GM18508 (cell line): ENCODE measurements at regions not wholly inside any gene's neighbourhood (a gene's known extent, or its start where the extent isn't known, plus 50 kb on each side); places are given as distances from the start of the nearest gene placed in this dataset.
"Not testable (repeated sequence)": the region's sequence is repeated elsewhere in the genome, so short reads cannot be mapped to it uniquely, and the experiment has no call there.

Experiments used
- ATAC-seq: cut with Tn5 transposase; IDR thresholded peaks from one replicate; pipeline ENCODE4 v1.9.1; 2021; ENCODE audit warnings: moderate number of reproducible peaks; ENCODE audit not compliant: insufficient read depth, unreplicated experiment

- ATAC-seq: no peak
These were observed 351.8 kb upstream of the FGF13 start for GRCh38 chrX:139063364-139063763.

DNA sequence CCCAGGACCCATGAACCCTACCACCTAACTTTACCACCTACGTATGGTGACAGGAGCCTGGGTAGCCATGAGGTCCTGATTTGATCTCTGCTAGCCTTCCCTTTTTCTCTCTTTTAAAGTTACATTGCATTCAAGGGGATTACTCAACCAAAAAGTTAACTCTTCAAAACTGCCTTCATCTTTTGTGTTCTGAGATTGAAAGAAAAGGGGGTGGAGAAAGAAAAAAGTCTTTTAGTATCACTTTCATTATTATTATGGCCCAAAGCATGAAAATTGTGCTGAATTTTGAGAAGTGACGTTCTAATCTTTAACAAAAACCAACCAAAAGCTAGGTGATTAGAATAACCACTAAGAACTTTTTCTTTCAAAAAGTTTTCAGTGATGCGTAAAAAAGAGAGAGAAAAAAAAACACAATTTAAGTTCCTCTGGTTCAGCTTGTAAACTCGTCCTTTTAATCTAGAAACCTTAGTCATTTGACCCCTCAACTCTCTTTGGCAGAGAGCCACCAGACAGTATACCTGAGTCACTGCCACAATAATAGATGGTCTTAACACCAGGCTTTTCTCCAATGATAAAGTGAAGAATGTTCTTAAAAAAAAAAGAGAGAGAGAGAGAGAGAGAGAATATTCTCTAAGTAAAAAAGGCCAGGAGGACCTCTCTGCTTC is 347.4 kb upstream of the FGF13 start:
- ATAC-seq: no peak

GRCh38 chrX:139052461-139052860 is 340.9 kb upstream of the FGF13 start:
- no peak for ATAC-seq

DNA sequence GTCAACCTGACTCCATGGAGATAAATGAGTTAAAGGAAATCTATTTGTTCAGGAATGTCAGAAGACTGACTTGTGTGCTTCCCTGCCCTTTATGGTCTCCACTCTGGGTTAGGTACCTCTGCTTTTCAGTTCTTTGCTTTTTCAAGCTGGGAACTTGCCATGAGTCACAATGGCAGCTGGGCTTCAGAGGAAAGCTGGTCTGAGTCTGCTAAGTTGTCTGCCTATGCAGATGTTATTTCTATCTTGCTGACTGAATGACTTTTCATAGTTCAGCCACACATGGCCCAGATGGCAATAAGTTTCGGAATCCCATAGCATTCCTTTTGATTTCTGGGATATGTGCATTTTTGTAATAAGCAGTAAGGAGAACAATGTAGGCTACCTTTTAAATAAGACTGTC is 337.9 kb upstream of the FGF13 start:
- no peak for ATAC-seq

- ATAC-seq: no peak
These were observed 333.2 kb upstream of the FGF13 start for GRCh38 chrX:139044680-139045079.

DNA sequence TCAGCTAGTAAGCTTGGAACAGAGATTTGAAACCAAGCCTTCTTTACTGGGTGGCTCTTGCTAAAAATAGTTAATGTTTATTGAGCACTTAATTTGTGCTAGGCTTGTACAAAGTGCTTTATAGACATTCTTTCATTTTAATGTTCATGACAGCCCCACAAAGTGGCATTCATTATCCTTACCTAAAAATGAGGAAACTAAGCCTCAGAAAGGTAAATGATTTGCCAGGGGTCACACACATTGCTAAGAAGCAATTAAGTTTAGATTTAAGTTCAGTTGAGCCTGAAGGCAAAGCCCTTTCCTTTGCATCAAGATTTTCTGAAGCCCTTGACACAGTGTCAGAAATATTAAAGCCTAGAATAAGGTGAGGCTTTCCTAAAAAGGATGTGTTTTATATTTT is 327.5 kb upstream of the FGF13 start:
- no peak for ATAC-seq

DNA sequence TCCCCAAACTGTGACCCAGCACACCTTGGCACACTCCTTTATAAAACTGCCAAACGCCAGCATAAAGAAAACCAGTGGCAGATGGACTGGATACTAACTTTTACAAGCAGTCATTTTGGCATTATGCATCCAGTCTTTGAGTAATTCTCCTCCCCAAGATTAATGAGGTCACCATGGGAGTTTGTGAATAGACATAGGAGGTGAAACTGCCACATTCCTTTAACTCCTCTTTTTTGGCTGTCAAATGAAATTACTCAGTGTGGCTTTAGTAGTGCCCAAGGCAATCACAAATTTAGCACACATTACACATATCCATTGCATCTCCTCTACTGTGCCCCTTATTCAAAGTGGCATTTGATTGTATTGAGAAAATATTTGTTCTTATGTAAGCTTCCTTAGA is 315.3 kb upstream of the FGF13 start:
- no peak for ATAC-seq

DNA sequence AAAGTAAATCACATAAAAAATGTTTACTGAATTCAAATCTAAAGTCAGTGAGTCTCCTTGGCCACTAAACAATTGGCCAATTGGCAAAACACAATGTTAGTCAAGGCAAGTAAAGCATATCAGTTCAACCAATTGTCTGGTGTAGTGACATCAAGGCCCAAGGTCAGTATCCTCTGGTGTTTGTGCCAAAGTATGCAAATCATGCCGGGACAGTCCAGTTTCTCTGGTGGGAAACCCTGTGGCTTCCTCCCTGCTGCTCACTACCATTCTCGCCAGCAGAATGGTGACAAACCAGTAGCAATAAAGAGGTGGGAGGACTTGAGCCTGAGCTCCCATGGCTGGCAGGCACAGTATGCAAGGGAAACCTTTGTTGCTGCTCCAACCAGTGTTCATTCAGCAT is 314.9 kb upstream of the FGF13 start:
- ATAC-seq: no peak

DNA sequence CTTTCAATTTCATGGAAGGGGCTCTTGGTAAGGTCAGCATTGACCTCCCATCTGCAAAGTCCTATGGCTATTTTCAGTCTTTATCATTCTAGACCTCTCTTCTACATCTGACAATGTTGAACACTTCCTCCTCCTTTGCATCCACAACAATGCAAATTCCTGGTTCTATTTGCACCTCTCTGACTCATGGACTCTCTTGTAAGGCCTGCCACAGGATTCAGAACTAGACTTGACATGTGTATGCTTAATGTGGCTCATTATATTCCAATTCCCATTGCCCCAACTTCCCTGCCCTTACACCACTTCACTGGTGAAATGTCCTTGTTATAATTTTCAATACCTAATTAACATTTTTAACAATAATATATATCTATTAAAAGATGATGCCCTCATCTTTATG is 314.3 kb upstream of the FGF13 start:
- no peak for ATAC-seq

DNA sequence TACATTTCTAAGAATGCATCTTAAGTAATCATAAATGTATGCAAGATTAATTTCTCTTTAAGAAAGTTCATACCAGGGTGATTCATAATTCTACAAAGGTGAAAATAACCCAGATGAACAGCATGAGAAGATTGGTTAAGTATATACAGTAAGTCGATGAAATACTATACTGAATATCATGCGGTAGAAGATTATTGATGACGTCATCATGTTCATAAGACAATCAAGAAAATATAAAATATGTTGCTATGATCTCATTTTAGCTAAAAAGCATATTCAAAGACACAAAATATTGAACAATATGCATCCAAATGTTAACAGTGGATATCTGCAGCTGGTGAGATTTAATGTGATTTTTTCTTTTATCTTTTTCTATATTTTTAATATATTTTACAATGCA is 312.0 kb upstream of the FGF13 start:
- no peak for ATAC-seq

DNA sequence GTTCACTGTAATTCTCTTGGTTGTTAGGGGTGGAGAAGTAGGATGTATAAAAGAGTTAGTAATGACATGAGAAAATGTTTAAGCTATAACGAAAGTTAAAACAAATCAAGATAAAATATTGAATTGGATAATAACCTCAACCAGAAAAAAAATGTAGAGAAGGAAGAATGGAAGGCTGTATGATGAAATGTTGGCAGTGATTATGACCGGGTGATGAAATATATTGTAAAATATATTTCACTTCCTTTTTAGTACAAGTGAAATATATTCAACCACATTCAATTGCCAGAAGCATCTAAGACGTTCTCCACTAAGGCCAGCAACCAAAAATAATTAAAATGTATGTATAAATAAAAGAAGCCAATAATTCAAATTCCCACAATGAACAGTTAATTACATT is 309.3 kb upstream of the FGF13 start:
- no peak for ATAC-seq

- no peak for ATAC-seq
These were observed 306.9 kb upstream of the FGF13 start for GRCh38 chrX:139018436-139018835.

DNA sequence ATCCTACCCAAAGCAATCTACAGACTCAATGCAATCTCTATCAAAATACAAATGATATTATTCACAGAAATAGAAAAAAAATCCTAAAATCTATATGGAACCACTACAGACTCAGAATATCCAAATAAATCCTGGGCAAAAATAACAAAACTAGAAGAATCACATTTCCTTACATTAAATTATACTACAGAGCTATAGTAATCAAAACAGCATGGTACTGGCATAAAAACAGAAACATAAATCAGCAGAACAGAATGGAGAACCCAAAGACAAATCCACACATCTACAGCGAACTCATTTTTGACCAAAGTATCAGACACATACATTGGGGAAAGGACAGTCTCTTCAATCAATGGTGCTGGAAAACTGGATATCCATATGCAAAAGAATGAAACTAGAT is 304.1 kb upstream of the FGF13 start:
- ATAC-seq: no peak

- no peak for ATAC-seq
These were observed 296.7 kb upstream of the FGF13 start for GRCh38 chrX:139008185-139008584.

DNA sequence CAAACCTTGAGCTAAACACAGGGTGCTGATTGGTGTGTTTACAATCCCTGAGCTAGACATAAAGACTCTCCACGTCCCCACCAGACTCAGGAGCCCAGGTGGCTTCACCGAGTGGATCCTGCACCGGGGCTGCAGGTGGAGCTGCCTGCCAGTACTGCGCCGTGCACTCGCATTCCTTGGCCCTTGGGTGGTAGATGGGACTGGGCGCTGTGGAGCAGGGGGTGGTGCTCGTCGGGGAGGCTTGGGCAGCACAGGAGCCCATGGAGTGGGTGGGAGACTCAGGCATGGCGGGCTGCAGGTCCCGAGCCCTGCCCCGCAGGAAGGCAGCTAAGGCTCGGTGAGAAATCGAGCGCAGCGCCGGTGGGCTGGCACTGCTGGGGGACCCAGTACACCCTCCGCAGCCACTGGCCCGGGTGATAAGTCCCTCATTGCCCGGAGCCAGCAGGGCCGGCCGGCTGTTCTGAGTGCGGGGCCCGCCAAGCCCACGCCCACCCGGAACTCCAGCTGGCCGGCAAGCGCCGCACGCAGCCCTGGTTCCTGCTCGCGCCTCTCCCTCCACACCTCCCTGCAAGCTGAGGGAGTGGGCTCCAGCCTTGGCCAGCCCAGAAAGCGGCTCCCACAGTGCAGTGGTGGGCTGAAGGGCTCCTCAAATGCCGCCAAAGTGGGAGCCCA is 292.5 kb upstream of the FGF13 start:
- ATAC-seq: not testable (repeated sequence)

DNA sequence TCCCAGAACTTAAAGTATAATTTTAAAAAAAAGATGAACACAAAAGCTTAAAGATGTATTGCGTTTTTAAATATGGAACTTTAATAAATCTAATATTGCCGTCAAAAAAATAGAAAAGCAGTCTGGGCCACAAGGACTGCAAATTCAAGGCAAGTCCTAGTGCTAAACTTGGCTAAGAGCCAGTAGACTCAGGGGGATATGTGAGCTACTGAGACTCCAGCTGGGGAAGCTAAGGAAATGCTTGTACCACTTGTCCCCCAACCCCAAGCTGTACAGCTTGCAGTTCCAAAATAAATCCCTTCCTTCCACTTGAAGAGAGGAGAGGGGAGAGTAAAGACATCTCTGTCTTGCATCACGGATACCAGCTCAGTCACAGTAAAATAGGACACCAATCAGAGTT is 290.8 kb upstream of the FGF13 start:
- no peak for ATAC-seq

DNA sequence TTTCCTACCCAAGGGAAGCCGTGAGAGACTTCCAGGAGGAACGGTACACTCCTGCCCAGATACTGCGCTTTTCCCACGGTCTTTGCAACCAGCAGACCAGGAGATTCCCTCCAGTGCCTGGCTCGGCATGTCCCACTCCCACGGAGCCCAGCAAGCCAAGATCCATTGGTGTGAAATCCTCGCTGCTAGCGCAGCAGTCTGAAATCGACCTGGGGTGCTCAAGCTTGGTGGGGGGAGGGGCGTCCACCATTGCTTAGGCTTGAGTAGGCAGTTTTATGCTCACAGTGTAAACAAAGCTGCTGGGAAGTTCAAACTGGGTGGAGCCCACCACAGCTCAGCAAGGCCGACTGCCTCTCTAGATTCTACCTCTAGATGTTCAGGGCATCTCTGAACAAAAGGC is 284.8 kb upstream of the FGF13 start:
- ATAC-seq: no peak

DNA sequence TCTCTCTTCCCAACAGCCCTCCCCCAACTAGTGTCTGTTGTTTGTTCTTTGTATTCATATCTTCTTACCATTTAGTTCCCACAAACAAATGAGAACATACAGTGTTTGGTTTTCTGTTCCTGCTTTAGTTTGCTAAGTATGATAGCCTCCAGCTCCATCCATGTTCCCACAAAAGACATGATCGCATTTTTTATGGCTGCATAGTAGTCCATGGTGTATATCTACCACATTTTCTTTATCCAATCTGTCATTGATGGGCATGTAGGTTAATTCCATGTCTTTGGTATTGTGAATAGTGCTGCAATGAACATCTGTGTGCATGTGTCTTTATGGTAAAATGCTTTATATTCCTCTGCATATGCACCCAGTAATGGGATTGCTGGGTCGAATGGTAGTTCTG is 283.9 kb upstream of the FGF13 start:
- no peak for ATAC-seq

GRCh38 chrX:138990425-138990824 is 278.9 kb upstream of the FGF13 start:
- not testable (repeated sequence) for ATAC-seq

- no peak for ATAC-seq
These were observed 275.3 kb upstream of the FGF13 start for GRCh38 chrX:138986866-138987265.

DNA sequence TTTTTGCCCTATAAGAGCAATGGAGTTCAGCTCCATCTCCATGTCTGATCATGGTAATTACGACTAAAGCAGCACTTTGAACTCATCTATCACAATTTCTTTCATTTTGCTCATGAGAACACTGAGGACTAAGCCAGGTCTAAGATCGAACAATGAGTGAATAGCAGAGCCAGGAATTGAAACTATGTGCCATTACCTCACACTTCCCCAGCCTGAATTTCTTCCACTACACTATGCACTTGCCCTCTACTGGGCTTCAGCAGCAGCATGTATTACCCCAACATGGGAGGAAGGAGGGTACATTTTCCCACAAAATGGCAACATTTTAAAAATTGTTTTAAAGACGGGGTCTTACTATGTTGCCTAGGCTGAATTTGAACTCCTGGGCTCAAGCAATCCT is 274.7 kb upstream of the FGF13 start:
- ATAC-seq: no peak

DNA sequence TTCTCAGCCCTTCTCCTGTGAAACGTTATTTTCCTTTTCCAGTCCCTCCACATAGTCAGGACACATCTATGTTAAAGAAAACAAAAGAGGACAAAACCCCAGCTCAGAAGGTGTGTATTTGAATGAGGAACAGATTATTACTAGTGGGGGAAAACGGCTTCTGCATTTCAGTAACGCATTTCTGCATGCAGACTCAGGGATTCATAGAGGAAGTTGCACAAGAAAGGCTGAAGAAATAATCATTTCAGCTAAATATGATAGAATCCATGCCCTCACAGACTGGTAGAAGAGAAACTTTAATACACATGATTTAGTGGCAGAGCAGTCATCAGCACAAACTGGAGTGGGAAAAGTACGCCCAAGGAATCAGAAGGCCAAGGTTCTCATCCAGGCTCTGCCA is 270.8 kb upstream of the FGF13 start:
- no peak for ATAC-seq
